BLaER1 treated with 17β-estradiol and CSF1 and Interleukin-3, amounts not matched to agents 10 nM and 100 nM (cell line): ENCODE measurements at regions not wholly inside any gene's neighbourhood (a gene's known extent, or its start where the extent isn't known, plus 50 kb on each side); places are given as distances from the start of the nearest gene placed in this dataset.
A peak's percentile ranks its signal among the peaks of the same experiment; 100 is the strongest.

Experiments
- H3K27ac ChIP-seq, 11 experiments: shearing (Covaris generic); formaldehyde crosslinking; 2 replicates each; pipeline ENCODE4 v1.8.1; 2022
- H3K27me3 ChIP-seq, 11 experiments: shearing (Covaris generic); formaldehyde crosslinking; 2 replicates each; pipeline ENCODE4 v1.8.1; 2022
- H3K36me3 ChIP-seq, 11 experiments: shearing (Covaris generic); formaldehyde crosslinking; 2 replicates each; pipeline ENCODE4 v1.8.1; 2022
- H3K4me1 ChIP-seq, 10 experiments: shearing (Covaris generic); formaldehyde crosslinking; 2 replicates each; pipeline ENCODE4 v1.8.1; 2022
- H3K4me2 ChIP-seq, 11 experiments: shearing (Covaris generic); formaldehyde crosslinking; 2 replicates each; pipeline ENCODE4 v1.8.1; 2022
- H3K4me3 ChIP-seq, 10 experiments: shearing (Covaris generic); formaldehyde crosslinking; 2 replicates each; pipeline ENCODE4 v1.8.1; 2022
- H3K9ac ChIP-seq, 11 experiments: shearing (Covaris generic); formaldehyde crosslinking; 2 replicates each; pipeline ENCODE4 v1.8.1; 2022
- H3K9me3 ChIP-seq, 11 experiments: shearing (Covaris generic); formaldehyde crosslinking; replicated peaks in 1 of 11; 2 replicates each; pipeline ENCODE4 v1.8.1; 2022
- H4K20me1 ChIP-seq, 11 experiments: shearing (Covaris generic); formaldehyde crosslinking; 2 replicates each; pipeline ENCODE4 v1.8.1; 2022
- Cebpa-rat ChIP-seq, 11 experiments: shearing (Covaris generic); IDR thresholded peaks; 2 replicates each; pipeline ENCODE4 v1.8.1; 2022

DNA sequence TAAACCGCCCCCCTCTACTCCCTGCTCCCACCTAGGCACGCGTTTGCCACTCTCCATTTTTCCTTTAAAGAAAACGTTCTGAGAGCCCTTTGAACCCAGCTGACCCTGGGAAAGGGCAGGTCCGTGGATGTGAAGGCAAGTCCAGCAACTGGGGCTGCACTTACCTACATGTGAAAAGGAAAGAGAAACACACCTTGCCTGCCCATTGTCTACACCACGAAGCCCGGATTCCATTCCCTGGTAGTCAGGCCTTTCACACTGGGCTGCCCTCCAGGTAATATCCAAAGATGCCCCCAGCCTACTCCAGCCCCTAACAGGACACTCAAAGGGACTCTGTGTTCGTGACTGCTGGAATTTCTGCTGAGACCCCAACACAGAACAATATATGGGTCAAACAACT lies 94.4 kb downstream of the CD83 start:
- Histone ChIP-seq H3K9ac (peak overlapping the region; percentile 65 to 85 (median 81); a peak in 21 of 22 replicates), H3K9me3 (peaks cover 0 to 4% (median 0%) of the 10 kb centered on the region in 11 experiments; a peak in 2 of 22 replicates), H3K4me2 (peak overlapping the region; percentile 88 to 97 (median 91)), H3K36me3 (no peaks in the 10 kb centered on the region), H3K4me1 (peaks cover 21 to 48% (median 37%) of the 10 kb centered on the region in 10 experiments), H3K27me3 (0 out of 22 replicates have a peak, but pooled peaks cover 0 to 6% (median 0%) of the 10 kb centered on the region in 11 experiments), H4K20me1 (no peaks in the 10 kb centered on the region), H3K4me3 (peak overlapping the region; percentile 59 to 81 (median 70); a peak in 19 of 20 replicates), H3K27ac (peak overlapping the region in 10 of 11 experiments; percentile 69 to 84 (median 80); a peak in 21 of 22 replicates)
- no peak for TF ChIP-seq Cebpa-rat (IDR thresholded peaks at IDR 0.05)

DNA sequence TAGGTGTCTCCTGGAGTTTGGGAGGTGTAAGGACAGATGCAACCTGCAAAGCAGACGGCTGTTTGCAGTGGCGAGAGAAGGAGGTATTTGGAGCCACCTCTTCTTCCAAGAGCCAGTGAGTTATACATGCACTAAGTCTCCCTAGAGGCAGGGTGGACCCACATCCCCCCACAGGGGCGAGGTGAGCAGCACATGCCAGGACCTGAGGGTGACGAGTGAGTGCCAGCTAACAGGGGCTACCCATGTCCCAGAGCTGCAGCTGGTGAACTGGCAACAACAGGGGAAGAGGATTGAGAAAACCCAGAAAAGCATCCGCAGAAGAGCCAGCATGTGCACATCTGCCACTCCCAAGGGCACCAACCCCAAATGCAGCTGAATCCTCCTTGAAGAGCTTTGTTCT lies 95.1 kb downstream of the CD83 start:
- TF ChIP-seq Cebpa-rat (IDR thresholded peaks at IDR 0.05): no peak
- Histone ChIP-seq H3K4me1 (peaks cover 21 to 51% (median 37%) of the 10 kb centered on the region in 10 experiments), H3K9ac (peak overlapping the region in 4 of 11 experiments; percentile 81 to 85 (median 82); a peak in 6 of 22 replicates), H4K20me1 (no peaks in the 10 kb centered on the region), H3K4me3 (peak overlapping the region in 2 of 10 experiments; percentile 59 to 70; a peak in 2 of 20 replicates), H3K27ac (peak overlapping the region in 4 of 11 experiments; percentile 80 to 84 (median 82); a peak in 7 of 22 replicates), H3K4me2 (peak overlapping the region in 10 of 11 experiments; percentile 88 to 97 (median 90); a peak in 19 of 22 replicates), H3K27me3 (0 out of 22 replicates have a peak, but pooled peaks cover 0 to 6% (median 0%) of the 10 kb centered on the region in 11 experiments), H3K36me3 (no peaks in the 10 kb centered on the region), H3K9me3 (peaks cover 0 to 4% (median 0%) of the 10 kb centered on the region in 11 experiments; a peak in 2 of 22 replicates)

DNA sequence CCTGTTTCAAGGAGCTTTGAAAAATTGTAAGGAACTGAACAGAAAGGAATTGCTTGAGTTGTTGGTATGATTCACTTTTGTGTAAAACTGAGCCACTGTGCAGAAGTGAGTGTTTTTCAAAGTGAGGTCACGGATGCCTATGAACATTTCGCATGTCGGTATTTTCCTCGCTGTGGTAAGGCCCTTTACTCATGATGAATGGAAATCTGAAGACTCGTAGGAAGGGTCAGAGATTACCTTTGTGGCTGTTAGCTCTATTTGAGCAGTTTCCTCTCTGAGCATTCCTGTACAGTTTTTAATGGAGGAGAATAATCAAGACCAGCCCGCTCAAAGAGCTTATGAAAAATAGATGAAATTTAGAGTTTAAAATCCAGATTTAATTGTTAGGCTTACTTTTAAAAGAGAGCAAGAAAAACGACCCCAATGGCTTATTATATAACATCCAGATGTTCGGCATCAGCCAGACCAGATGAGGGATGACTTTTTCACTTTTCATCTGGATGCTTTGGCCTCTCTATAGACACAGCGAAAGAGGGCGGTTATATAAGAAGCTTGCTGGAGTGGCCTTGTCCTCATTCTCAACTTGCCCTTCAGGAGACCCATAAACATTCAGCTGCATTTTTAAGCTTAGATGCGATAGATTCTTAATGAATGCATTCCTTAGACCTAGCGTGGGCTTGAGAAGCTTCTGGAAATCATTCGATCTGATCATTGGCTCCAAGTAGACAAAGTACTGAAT lies 99.5 kb downstream of the CD83 start:
- H3K4me3 ChIP-seq: no peak overlapping the region
- no peak overlapping the region for H3K27ac ChIP-seq
- 0 out of 22 replicates have a peak, but pooled peaks cover 0 to 6% (median 0%) of the 10 kb centered on the region in 11 experiments for H3K27me3 ChIP-seq
- no peak overlapping the region for H3K4me2 ChIP-seq
- no peaks in the 10 kb centered on the region for H4K20me1 ChIP-seq
- H3K9me3 ChIP-seq: peaks cover 0 to 4% (median 0%) of the 10 kb centered on the region in 11 experiments; a peak in 2 of 22 replicates
- TF ChIP-seq Cebpa-rat (IDR thresholded peaks at IDR 0.05): no peak
- peaks cover 3 to 49% (median 17%) of the 10 kb centered on the region in 10 experiments for H3K4me1 ChIP-seq
- no peak overlapping the region for H3K9ac ChIP-seq
- no peaks in the 10 kb centered on the region for H3K36me3 ChIP-seq

DNA sequence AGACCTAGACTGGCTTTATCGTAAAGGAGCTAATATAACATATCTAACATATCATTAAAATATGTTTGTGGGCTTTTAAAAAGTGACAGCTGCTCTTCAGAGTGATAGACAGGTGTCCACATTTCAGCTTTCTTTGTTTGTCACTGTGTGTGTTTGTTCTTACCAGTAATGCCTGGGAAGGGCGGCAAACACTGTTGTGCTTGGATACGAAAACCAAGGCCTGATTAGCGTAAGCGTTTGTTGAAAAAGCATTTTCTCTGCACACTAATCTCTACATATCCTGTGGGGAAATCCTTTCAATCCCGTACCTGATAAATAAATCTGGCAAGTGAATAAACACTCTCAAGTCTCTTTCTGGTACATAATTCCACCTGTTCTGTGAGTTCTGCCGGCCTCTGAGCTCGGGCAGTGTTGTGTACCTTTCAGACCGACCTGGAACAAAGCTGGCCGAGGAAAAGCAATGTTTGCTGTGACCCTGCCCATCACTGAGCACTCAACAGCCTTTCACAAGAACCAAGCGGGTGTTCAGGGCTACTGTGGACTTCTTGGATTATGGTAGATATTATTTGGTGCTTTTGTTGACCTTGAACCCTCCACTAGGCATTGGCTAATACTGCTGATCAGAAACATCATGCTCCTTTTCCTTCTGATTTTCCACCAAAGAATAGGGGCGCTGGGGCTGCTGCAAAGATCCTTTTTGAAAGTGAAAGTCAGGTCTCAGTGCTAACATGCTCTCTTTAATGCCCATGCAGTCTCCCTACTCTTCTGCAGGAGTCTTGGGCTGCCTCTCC lies 100.4 kb downstream of the CD83 start:
- H3K27ac ChIP-seq: no peak overlapping the region
- H3K9me3 ChIP-seq: peaks cover 0 to 4% (median 0%) of the 10 kb centered on the region in 11 experiments; a peak in 2 of 22 replicates
- TF ChIP-seq Cebpa-rat (IDR thresholded peaks at IDR 0.05): no peak
- no peaks in the 10 kb centered on the region for H4K20me1 ChIP-seq
- H3K36me3 ChIP-seq: no peaks in the 10 kb centered on the region
- H3K4me1 ChIP-seq: peaks cover 0 to 41% (median 9%) of the 10 kb centered on the region in 10 experiments; a peak in 14 of 20 replicates
- peak overlapping the region in 7 of 11 experiments; percentile 4 to 43 (median 26); a peak in 7 of 22 replicates for H3K4me2 ChIP-seq
- no peaks in the 10 kb centered on the region for H3K27me3 ChIP-seq
- no peak overlapping the region for H3K4me3 ChIP-seq
- H3K9ac ChIP-seq: no peak overlapping the region

DNA sequence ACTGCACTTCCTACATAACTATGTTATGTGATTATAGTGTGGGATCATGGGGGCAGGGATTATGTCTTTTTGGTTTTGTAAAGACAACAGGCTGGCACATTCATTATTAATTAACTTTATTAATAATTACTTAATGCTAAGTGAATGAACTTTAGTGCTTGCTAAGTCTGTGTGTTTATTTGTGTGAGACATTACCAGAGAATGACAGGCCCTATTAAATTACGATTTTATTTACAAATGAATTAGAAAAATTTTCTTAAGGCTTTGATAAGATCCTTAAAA lies 100.9 kb downstream of the CD83 start:
- Histone ChIP-seq H3K36me3 (no peaks in the 10 kb centered on the region), H3K27ac (no peak overlapping the region), H3K9ac (no peak overlapping the region), H3K4me2 (peak overlapping the region in 5 of 11 experiments; percentile 25 to 43 (median 27); a peak in 6 of 22 replicates), H3K27me3 (no peaks in the 10 kb centered on the region), H3K9me3 (peaks cover 0 to 4% (median 0%) of the 10 kb centered on the region in 11 experiments; a peak in 2 of 22 replicates), H3K4me3 (no peak overlapping the region), H3K4me1 (peaks cover 0 to 36% (median 5%) of the 10 kb centered on the region in 10 experiments; a peak in 10 of 20 replicates), H4K20me1 (no peaks in the 10 kb centered on the region)
- TF ChIP-seq Cebpa-rat (IDR thresholded peaks at IDR 0.05): no peak

DNA sequence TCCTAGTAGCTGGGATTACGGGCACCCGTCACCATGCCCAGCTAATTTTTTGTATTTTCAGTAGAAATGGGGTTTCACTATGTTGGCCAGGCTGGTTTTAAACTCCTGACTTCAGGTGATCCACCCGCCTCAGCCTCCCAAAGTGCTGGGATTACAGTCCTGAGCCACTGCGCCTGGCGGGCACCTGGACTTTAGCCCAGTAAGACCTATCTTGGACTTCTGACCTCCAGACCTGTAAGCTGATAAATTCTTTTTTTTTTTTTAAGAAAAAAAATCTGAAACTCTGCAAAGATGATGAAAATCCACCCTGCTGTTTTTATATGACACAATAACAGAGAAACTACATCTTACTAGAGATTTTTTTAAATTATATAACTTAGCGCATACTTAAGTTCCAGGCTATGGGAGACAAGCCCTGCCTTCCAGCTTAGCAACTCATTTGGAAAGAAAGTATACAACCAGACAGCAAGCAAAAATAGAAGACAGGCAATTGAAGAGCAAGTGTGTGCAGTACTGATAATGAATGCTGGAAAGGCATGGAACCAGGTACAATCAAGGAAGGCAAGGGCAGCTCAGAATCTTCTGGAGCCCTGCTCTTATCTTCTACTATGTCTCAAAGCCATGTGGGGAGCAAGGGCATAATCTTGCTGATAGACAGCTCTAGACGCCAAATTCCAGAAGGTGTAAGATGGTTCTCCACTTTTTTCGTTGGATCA lies 104.2 kb downstream of the CD83 start:
- no peak for TF ChIP-seq Cebpa-rat (IDR thresholded peaks at IDR 0.05)
- peaks cover 11 to 47% (median 19%) of the 10 kb centered on the region in 10 experiments for H3K4me1 ChIP-seq
- no peaks in the 10 kb centered on the region for H3K27me3 ChIP-seq
- H3K4me3 ChIP-seq: no peak overlapping the region
- H4K20me1 ChIP-seq: no peaks in the 10 kb centered on the region
- no peak overlapping the region for H3K27ac ChIP-seq
- H3K4me2 ChIP-seq: peak overlapping the region in 4 of 11 experiments; percentile 4 to 61 (median 47); a peak in 6 of 22 replicates
- no peak overlapping the region for H3K9ac ChIP-seq
- no peaks in the 10 kb centered on the region for H3K36me3 ChIP-seq
- H3K9me3 ChIP-seq: peaks cover 0 to 10% (median 6%) of the 10 kb centered on the region in 11 experiments; a peak in 8 of 22 replicates

DNA sequence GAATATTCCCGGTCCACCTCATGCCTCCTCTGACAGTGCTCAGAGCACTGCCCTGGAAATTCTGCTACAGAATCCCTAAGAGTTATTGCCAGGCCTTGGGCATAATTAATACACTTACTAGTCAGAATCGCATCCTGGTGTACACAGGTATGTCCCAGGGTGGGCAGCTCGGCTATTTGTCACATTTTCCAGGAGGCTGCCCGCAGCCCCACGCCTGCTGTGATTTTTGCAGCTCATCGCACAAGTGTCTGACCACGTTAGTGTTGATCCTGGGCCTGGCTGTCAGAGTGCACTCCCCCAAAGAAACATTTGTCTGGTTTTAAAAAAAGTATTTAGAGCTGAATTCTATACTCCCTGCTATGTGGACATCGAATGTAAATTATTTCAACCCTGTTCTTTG lies 105.4 kb downstream of the CD83 start:
- H3K4me1 ChIP-seq: peaks cover 11 to 54% (median 29%) of the 10 kb centered on the region in 10 experiments
- H3K4me2 ChIP-seq: no peak overlapping the region
- no peak overlapping the region for H3K9ac ChIP-seq
- H3K27ac ChIP-seq: no peak overlapping the region
- no peaks in the 10 kb centered on the region for H3K36me3 ChIP-seq
- H3K4me3 ChIP-seq: no peak overlapping the region
- TF ChIP-seq Cebpa-rat (IDR thresholded peaks at IDR 0.05): no peak
- no peaks in the 10 kb centered on the region for H4K20me1 ChIP-seq
- peaks cover 0 to 10% (median 6%) of the 10 kb centered on the region in 11 experiments; a peak in 8 of 22 replicates for H3K9me3 ChIP-seq
- no peaks in the 10 kb centered on the region for H3K27me3 ChIP-seq

DNA sequence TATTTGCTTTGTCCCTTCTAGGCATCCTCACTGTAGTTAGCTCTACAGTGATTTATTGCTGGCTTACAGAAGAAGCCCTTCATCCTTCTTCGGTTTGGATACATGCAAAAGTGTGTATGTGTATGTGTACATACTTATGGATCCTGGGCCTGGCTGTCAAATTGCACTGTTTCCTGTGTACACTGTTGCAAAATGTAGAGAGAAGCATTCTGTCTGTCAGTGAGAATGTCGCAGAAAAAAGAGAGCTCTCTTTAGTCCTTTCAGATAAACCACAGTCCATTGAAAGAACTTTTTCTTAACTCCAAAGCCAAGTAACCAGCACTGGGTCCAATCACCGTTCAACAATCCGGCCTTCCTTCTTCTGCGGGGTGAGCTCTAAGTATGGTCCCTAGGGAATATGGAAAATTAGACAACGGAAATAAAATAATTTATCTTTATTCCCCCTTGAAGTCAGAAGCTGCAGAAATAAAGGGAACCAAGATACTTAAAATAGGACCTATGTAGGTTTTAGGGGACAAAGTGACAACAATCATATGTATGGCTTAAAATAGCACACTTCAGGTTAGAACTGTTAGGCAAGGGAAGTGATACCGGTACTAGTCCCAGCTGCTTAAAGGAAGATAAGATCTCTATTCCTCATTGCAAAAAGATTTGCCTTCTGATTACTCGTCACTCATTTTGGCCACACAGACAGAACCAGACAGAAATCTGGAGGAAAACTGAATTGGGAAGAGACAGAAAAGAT lies 107.0 kb downstream of the CD83 start:
- Histone ChIP-seq H3K4me3 (no peak overlapping the region), H3K27ac (no peak overlapping the region), H3K4me2 (peak overlapping the region; percentile 27 to 60 (median 51); a peak in 21 of 22 replicates), H4K20me1 (no peaks in the 10 kb centered on the region), H3K9ac (no peak overlapping the region), H3K4me1 (peaks cover 11 to 61% (median 43%) of the 10 kb centered on the region in 10 experiments), H3K36me3 (no peaks in the 10 kb centered on the region), H3K27me3 (no peaks in the 10 kb centered on the region), H3K9me3 (peaks cover 0 to 10% (median 6%) of the 10 kb centered on the region in 11 experiments; a peak in 8 of 22 replicates)
- TF ChIP-seq Cebpa-rat (IDR thresholded peaks at IDR 0.05): no peak
